ENCODE measurements at regions not wholly inside any gene's neighbourhood (a gene's known extent, or its start where the extent isn't known, plus 50 kb on each side); places are given as distances from the start of the nearest gene placed in this dataset.

DNA sequence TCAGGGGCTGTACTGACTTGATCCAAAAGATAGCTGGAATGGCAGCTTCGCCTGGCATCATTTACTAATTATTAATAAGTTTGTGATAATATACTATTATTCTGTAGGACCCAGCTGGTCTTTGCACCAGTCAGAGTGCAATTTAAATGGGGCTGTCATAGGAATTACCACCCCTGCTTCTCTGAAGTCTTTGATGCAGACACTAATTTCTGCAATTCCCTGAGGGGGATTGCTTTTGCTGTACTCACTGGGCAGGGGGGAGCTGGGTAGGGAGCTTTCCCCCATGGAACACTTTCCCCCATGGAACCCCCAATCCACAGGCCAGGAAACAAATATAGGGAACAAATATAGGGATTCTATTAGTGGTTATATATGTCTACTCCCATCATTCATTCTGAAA lies 54.9 kb upstream of the TSKU start:
- 83% methylated on average over 1 of the region's 1 CpG; no CpG with 5 or more reads in 1 of the 2 experiments for WGBS, 2 experiments (ENCODE audit: extremely low coverage in 1 of 2, insufficient coverage in 1 of 2, insufficient read length in 1 of 2, insufficient replicate concordance in 2 of 2, low coverage in 1 of 2, low lambda C conversion rate in 2 of 2, missing lambda C conversion rate in 1 of 2)
- Histone ChIP-seq H3K36me3 (ENCODE audit: control insufficient read depth in 2 of 4, insufficient read depth in 4 of 4, low read length in 3 of 4) (no peaks in the 10 kb centered on the region), H3K9me3 (ENCODE audit: insufficient read depth in 2 of 2, low read depth in 1 of 2, low read length in 1 of 2) (no peaks in the 10 kb centered on the region), H3K27ac (ENCODE audit: low read depth, low read length) (no peak overlapping the region), H2AFZ (ENCODE audit: low read length) (no peak overlapping the region), H3K18ac (ENCODE audit: extremely low read depth, low read length) (no peak overlapping the region), H3K56ac (replicated peaks; ENCODE audit: insufficient read length, low read depth, low read length) (no peak overlapping the region), H2BK5ac (ENCODE audit: low read depth, low read length) (no peak overlapping the region), H2AK5ac (ENCODE audit: low read depth, low read length) (no peak overlapping the region), H3K14ac (ENCODE audit: insufficient read length) (no peak overlapping the region), H2BK15ac (ENCODE audit: low read length) (no peak overlapping the region), H3K79me1 (ENCODE audit: low read depth, low read length) (no peaks in the 10 kb centered on the region), H3K4me3 (ENCODE audit: extremely low read depth in 1 of 4, insufficient read depth in 2 of 4, low read depth in 3 of 4, low read length in 4 of 4) (no peak overlapping the region), H3K4me1 (replicated peaks in 1 of 4; ENCODE audit: control insufficient read depth in 3 of 4, insufficient read depth in 4 of 4, low read length in 3 of 4) (no peaks in the 10 kb centered on the region), H3K9ac (replicated peaks in 1 of 4; ENCODE audit: extremely low read depth in 1 of 4, low read depth in 3 of 4, low read length in 3 of 4) (no peak overlapping the region), H3K4ac (replicated peaks; ENCODE audit: insufficient read length, low read depth, low read length) (no peak overlapping the region), H2BK120ac (replicated peaks; ENCODE audit: low read depth, low read length) (no peak overlapping the region), H3K79me2 (ENCODE audit: control insufficient read depth in 1 of 2, insufficient read depth in 2 of 2, low read length in 2 of 2) (no peaks in the 10 kb centered on the region), H4K8ac (ENCODE audit: extremely low read depth, insufficient read depth, low read length) (no peak overlapping the region), H2BK20ac (ENCODE audit: low read length) (no peak overlapping the region), H4K20me1 (replicated peaks in 1 of 2; ENCODE audit: control insufficient read depth in 1 of 2, insufficient read depth in 2 of 2, low read length in 2 of 2) (no peaks in the 10 kb centered on the region), H4K5ac (ENCODE audit: insufficient read length, low read depth, low read length) (no peak overlapping the region), H4K91ac (replicated peaks; ENCODE audit: insufficient read length, low read length) (no peak overlapping the region), H2BK12ac (ENCODE audit: low read depth, low read length) (no peak overlapping the region), H3K23me2 (ENCODE audit: low read depth, low read length) (no peaks in the 10 kb centered on the region), H3K23ac (ENCODE audit: insufficient read length) (no peak overlapping the region), H3K27me3 (replicated peaks in 1 of 4; ENCODE audit: control insufficient read depth in 3 of 4, extremely low read depth in 1 of 4, insufficient read depth in 3 of 4, low read length in 3 of 4) (no peaks in the 10 kb centered on the region; a peak in 1 of 7 replicates), H3K4me2 (ENCODE audit: insufficient read depth in 1 of 2, low read depth in 2 of 2, low read length in 2 of 2) (no peak overlapping the region)
- ChIA-PET POLR2A (ENCODE audit: partially characterized antibody) (no interaction called here), CTCF (ENCODE audit: partially characterized antibody) (interaction anchor here (0.8 to 7.3 kb wide), 7 partner anchors 5 to 191 kb away, joined by 3 to 77 read pairs (median 3); no protein-coding TSS in a partner anchor)
- no peak for FAIRE-seq
- TF ChIP-seq EZH2 (IDR thresholded peaks at IDR 0.05; ENCODE audit: low read depth, low read length, severe bottlenecking) (no peak), SP4 (IDR thresholded peaks at IDR 0.05; ENCODE audit: low read length) (no peak), ATF3 (IDR thresholded peaks at IDR 0.05; ENCODE audit: insufficient read depth, low read depth, low read length) (no peak), CBX8 (IDR thresholded peaks at IDR 0.05; ENCODE audit: borderline replicate concordance, low read depth, low read length) (no peak), JUN (IDR thresholded peaks at IDR 0.05; ENCODE audit: low read depth, low read length) (no peak), BRCA1 (IDR thresholded peaks at IDR 0.05; ENCODE audit: low read depth, low read length) (no peak), NANOG (IDR thresholded peaks at IDR 0.05; ENCODE audit: insufficient read depth, low read depth, low read length, poor library complexity, severe bottlenecking) (no peak), POU5F1 (IDR thresholded peaks at IDR 0.05; ENCODE audit: low read depth, low read length) (no peak)
- no peak for DNase-seq (ENCODE audit: low read depth in 1 of 2, low spot score in 2 of 2)
